ENCODE measurements at regions not wholly inside any gene's neighbourhood (a gene's known extent, or its start where the extent isn't known, plus 50 kb on each side); places are given as distances from the start of the nearest gene placed in this dataset.

DNA sequence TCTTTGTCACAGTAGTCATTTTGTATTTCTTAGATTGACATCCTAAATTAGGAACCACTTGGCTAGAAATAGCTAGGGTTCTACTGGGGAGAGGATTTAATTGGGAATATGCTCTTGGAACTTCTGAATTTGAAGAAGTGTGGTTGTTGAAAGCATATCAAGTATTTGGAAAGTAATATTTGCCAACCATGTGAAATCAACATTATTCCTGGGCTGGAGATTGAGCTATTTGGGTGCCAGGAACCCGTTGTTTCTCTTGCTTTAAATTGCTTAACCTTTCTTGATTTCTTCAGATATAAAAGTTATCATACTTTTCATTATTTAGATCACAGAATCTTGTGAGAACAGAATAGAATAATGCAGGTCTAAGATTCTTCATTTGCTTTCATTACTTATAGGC is 178.4 kb upstream of the ELL2 start:
- no TSS peak for BruUV-seq (replicated peaks)
- intact Hi-C loops (cut with micrococcal nuclease; ENCODE audit: unreplicated experiment) = no loop called here
- POLR2A ChIA-PET (ENCODE audit: unreplicated experiment) = no interaction called here

DNA sequence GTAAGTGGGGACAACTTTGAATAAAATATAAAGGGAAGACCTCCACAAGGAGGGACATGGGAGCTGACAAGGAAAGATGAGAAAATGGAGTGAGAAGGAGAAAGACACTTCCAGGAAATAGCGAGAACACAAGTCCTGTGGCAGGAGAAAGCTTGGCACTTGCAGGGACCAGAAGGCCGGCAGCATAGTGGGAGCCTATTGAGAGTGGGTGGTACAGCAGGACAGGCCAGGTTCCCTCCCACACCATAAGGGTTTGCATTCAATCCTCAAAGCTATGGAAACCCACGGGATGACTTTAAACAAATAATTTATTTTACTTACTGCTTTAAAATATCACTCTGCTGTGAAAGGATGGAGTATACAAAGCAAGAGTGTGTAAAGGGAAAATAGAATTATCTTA is 173.2 kb upstream of the ELL2 start:
- Histone ChIP-seq H4K20me1 (ENCODE audit: insufficient read depth) (no peaks in the 10 kb centered on the region), H3K27me3 (ENCODE audit: insufficient read depth, low read depth) (no peaks in the 10 kb centered on the region), H3K4me3 (no peak overlapping the region), H3K79me2 (ENCODE audit: low read depth) (no peaks in the 10 kb centered on the region), H3K36me3 (ENCODE audit: low read depth) (no peaks in the 10 kb centered on the region), H3K9me3 (ENCODE audit: insufficient read depth, low read depth) (no peaks in the 10 kb centered on the region), H3K27ac (no peak overlapping the region), H3K9me2 (ENCODE audit: insufficient read depth) (no peaks in the 10 kb centered on the region), H2AFZ (no peak overlapping the region), H3K4me2 (no peak overlapping the region), H3K4me1 (replicated peaks; ENCODE audit: insufficient read depth) (no peaks in the 10 kb centered on the region), H3F3A (ENCODE audit: insufficient read depth, low read depth) (no peaks in the 10 kb centered on the region)
- TF ChIP-seq, protein P1, sequence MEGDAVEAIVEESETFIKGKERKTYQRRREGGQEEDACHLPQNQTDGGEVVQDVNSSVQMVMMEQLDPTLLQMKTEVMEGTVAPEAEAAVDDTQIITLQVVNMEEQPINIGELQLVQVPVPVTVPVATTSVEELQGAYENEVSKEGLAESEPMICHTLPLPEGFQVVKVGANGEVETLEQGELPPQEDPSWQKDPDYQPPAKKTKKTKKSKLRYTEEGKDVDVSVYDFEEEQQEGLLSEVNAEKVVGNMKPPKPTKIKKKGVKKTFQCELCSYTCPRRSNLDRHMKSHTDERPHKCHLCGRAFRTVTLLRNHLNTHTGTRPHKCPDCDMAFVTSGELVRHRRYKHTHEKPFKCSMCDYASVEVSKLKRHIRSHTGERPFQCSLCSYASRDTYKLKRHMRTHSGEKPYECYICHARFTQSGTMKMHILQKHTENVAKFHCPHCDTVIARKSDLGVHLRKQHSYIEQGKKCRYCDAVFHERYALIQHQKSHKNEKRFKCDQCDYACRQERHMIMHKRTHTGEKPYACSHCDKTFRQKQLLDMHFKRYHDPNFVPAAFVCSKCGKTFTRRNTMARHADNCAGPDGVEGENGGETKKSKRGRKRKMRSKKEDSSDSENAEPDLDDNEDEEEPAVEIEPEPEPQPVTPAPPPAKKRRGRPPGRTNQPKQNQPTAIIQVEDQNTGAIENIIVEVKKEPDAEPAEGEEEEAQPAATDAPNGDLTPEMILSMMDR (conservative IDR thresholded peaks at IDR 0.05) = no peak
- no peak for TF ChIP-seq EZH2 (IDR thresholded peaks at IDR 0.05; ENCODE audit: low read depth)
- no peak for DNase-seq
- ChIA-PET POLR2A (ENCODE audit: unreplicated experiment) (no interaction called here), CTCF (no interaction called here)
- BruUV-seq (replicated peaks) = no TSS peak
- intact Hi-C loops (cut with micrococcal nuclease; ENCODE audit: unreplicated experiment) = no loop called here

More for the DNA sequence above, 178.4 kb upstream of the ELL2 start:
- no peak for TF ChIP-seq EZH2 (IDR thresholded peaks at IDR 0.05; ENCODE audit: low read depth)
- TF ChIP-seq, protein P1 (conservative IDR thresholded peaks at IDR 0.05) = no peak
- Histone ChIP-seq H3K79me2 (ENCODE audit: low read depth) (no peaks in the 10 kb centered on the region), H2AFZ (no peak overlapping the region), H3K4me2 (no peak overlapping the region), H3K4me3 (no peak overlapping the region), H3F3A (ENCODE audit: insufficient read depth, low read depth) (peaks cover 18% of the 10 kb centered on the region), H3K9me2 (ENCODE audit: insufficient read depth) (no peaks in the 10 kb centered on the region), H3K36me3 (ENCODE audit: low read depth) (no peaks in the 10 kb centered on the region), H3K27me3 (ENCODE audit: insufficient read depth, low read depth) (no peaks in the 10 kb centered on the region), H3K9me3 (ENCODE audit: insufficient read depth, low read depth) (peaks cover 6% of the 10 kb centered on the region), H3K27ac (no peak overlapping the region), H3K4me1 (replicated peaks; ENCODE audit: insufficient read depth) (peaks cover 34% of the 10 kb centered on the region), H4K20me1 (ENCODE audit: insufficient read depth) (no peaks in the 10 kb centered on the region)
- no peak for DNase-seq
- CTCF ChIA-PET = no interaction called here

DNA sequence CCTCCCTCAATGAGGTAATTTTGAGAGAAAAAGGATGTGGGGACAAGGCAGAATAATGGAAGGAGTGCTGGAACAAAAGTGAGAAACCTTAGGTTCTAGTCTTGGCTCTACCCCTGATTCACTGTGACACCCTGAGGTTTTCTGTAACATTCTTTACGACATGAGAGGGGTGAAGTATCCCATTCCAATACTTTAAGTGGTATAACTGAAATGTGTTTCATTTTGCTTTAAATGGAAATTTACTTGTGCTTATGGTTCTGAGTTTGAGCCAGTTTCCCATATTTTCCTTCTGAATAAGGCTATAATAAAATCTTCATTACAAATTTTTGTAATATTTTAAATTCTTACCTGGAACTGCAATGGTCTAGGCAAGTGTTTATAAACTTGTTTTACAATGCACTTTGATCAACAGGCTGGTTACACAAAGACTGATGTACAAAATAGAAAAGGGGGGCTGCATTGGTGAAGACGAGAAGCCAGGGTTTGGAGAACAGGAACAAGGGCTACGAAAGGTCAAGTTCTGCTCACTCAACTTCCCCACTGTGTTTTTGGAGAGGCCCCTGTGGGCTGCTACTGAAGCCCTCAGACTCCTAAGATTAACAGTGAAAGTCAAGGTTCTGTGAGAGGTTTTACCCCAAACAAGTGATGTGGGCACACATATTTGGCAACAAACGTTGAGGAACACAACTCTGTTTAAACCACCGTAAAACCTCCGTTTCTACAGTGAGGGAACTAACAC is 171.9 kb upstream of the ELL2 start:
- Histone ChIP-seq H3K4me1 (replicated peaks; ENCODE audit: insufficient read depth) (no peaks in the 10 kb centered on the region), H3K4me3 (no peak overlapping the region), H3K36me3 (ENCODE audit: low read depth) (no peaks in the 10 kb centered on the region), H3K27ac (no peak overlapping the region), H2AFZ (no peak overlapping the region), H3K79me2 (ENCODE audit: low read depth) (no peaks in the 10 kb centered on the region), H4K20me1 (ENCODE audit: insufficient read depth) (no peaks in the 10 kb centered on the region), H3K4me2 (no peak overlapping the region), H3F3A (ENCODE audit: insufficient read depth, low read depth) (no peaks in the 10 kb centered on the region), H3K9me2 (ENCODE audit: insufficient read depth) (no peaks in the 10 kb centered on the region), H3K27me3 (ENCODE audit: insufficient read depth, low read depth) (no peaks in the 10 kb centered on the region), H3K9me3 (ENCODE audit: insufficient read depth, low read depth) (no peaks in the 10 kb centered on the region)
- intact Hi-C loops (cut with micrococcal nuclease; ENCODE audit: unreplicated experiment) = no loop called here
- no TSS peak for BruUV-seq (replicated peaks)
- TF ChIP-seq, protein P1 (conservative IDR thresholded peaks at IDR 0.05) = no peak
- TF ChIP-seq EZH2 (IDR thresholded peaks at IDR 0.05; ENCODE audit: low read depth) = no peak
- CTCF ChIA-PET = no interaction called here
- no peak for DNase-seq
- POLR2A ChIA-PET (ENCODE audit: unreplicated experiment) = no interaction called here
